ENCODE measurements at regions not wholly inside any gene's neighbourhood (a gene's known extent, or its start where the extent isn't known, plus 50 kb on each side); places are given as distances from the start of the nearest gene placed in this dataset.

DNA sequence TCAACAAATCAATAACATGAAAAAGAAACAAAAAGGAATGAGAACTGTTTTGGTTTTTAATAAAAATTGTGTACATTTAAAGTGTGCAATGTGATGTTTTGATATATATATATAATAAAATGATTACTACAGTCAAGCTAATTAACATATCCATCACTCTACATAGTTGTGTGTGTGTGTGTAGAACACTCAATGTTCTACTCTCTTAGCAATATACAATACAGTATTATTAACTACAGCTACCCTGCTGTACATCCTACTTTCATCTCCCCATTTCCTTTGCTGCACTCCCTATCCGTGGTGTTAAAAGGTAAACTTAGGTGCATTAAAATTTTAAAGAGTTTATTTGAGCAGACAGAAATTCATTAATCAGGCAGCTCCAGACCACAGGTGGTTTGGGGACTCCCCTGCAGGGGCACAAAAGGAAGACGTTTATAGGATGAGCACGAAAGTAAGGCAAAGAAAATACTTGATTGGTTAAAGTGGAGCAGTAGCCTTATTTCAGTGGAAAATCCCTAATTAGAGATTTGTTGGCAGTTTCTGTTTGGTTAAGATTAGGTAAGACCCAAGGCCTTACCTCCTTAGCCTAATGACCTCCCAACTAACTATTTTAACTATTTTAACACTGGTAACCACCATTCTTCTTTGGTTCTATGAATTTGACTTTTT is 61.8 kb upstream of the SNRK start:
- H3K4me3 ChIP-seq (replicated peaks; ENCODE audit: insufficient read depth, low read length), result no peak overlapping the region
- no peaks in the 10 kb centered on the region for H3K27me3 ChIP-seq (ENCODE audit: insufficient read depth, poor library complexity, severe bottlenecking)
- TF ChIP-seq GABPA (IDR thresholded peaks at IDR 0.05; ENCODE audit: low read depth) (no peak), POLR2AphosphoS5 (IDR thresholded peaks at IDR 0.05; ENCODE audit: low read depth) (no peak), SPI1 (IDR thresholded peaks at IDR 0.05; ENCODE audit: borderline replicate concordance, low read depth) (no peak)
- TF ChIP-seq, protein P1, sequence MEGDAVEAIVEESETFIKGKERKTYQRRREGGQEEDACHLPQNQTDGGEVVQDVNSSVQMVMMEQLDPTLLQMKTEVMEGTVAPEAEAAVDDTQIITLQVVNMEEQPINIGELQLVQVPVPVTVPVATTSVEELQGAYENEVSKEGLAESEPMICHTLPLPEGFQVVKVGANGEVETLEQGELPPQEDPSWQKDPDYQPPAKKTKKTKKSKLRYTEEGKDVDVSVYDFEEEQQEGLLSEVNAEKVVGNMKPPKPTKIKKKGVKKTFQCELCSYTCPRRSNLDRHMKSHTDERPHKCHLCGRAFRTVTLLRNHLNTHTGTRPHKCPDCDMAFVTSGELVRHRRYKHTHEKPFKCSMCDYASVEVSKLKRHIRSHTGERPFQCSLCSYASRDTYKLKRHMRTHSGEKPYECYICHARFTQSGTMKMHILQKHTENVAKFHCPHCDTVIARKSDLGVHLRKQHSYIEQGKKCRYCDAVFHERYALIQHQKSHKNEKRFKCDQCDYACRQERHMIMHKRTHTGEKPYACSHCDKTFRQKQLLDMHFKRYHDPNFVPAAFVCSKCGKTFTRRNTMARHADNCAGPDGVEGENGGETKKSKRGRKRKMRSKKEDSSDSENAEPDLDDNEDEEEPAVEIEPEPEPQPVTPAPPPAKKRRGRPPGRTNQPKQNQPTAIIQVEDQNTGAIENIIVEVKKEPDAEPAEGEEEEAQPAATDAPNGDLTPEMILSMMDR (IDR thresholded peaks at IDR 0.05; ENCODE audit: insufficient read depth, low read length), result no peak
- TF ChIP-seq, protein P2, sequence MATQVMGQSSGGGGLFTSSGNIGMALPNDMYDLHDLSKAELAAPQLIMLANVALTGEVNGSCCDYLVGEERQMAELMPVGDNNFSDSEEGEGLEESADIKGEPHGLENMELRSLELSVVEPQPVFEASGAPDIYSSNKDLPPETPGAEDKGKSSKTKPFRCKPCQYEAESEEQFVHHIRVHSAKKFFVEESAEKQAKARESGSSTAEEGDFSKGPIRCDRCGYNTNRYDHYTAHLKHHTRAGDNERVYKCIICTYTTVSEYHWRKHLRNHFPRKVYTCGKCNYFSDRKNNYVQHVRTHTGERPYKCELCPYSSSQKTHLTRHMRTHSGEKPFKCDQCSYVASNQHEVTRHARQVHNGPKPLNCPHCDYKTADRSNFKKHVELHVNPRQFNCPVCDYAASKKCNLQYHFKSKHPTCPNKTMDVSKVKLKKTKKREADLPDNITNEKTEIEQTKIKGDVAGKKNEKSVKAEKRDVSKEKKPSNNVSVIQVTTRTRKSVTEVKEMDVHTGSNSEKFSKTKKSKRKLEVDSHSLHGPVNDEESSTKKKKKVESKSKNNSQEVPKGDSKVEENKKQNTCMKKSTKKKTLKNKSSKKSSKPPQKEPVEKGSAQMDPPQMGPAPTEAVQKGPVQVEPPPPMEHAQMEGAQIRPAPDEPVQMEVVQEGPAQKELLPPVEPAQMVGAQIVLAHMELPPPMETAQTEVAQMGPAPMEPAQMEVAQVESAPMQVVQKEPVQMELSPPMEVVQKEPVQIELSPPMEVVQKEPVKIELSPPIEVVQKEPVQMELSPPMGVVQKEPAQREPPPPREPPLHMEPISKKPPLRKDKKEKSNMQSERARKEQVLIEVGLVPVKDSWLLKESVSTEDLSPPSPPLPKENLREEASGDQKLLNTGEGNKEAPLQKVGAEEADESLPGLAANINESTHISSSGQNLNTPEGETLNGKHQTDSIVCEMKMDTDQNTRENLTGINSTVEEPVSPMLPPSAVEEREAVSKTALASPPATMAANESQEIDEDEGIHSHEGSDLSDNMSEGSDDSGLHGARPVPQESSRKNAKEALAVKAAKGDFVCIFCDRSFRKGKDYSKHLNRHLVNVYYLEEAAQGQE (IDR thresholded peaks at IDR 0.05; ENCODE audit: insufficient replicate concordance, low read depth), result no peak
- H3K27ac ChIP-seq (replicated peaks), result no peak overlapping the region
- DNase-seq (ENCODE audit: low read depth in 1 of 2, low spot score in 1 of 2), result no peak

DNA sequence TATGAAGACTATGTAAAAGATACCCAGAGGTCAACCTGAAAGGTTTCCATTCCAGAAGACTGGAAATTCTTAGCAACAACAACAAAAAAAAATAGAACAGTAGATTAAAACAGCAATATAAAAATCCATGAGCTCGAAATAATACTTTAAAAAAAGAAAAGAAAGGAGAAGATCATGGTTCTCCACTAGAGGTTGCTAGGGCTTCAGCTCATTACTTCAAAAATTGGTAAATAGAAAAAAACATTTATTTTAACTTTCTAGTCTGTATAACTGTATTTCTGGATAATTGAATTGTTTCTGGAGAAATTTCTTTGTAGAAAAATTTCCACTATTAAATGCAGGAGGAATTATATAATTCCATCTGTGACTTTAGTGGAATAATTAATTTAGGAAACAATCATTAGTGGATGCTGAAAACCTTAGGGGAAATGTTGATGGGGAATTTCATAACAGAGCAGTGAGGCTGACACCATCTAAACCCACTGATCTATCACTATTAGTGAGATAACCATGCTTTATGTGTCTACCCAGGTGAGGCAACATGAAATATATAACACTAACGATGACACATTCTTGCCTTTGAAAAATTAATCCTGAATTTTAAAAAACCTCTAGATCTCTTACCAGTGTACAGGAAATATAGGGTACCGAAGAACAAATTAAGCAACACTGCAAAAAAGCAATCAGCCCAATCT is 62.5 kb upstream of the SNRK start:
- TF ChIP-seq, protein P2 (IDR thresholded peaks at IDR 0.05; ENCODE audit: insufficient replicate concordance, low read depth), result no peak
- TF ChIP-seq, protein P1 (IDR thresholded peaks at IDR 0.05; ENCODE audit: insufficient read depth, low read length), result no peak
- TF ChIP-seq POLR2AphosphoS5 (IDR thresholded peaks at IDR 0.05; ENCODE audit: low read depth), result no peak
- TF ChIP-seq SPI1 (IDR thresholded peaks at IDR 0.05; ENCODE audit: borderline replicate concordance, low read depth), result no peak
- TF ChIP-seq GABPA (IDR thresholded peaks at IDR 0.05; ENCODE audit: low read depth), result no peak
- no peak overlapping the region for H3K4me3 ChIP-seq (replicated peaks; ENCODE audit: insufficient read depth, low read length)
- no peak for DNase-seq (ENCODE audit: low read depth in 1 of 2, low spot score in 1 of 2)
- H3K27ac ChIP-seq (replicated peaks), result no peak overlapping the region
- H3K27me3 ChIP-seq (ENCODE audit: insufficient read depth, poor library complexity, severe bottlenecking), result no peaks in the 10 kb centered on the region

DNA sequence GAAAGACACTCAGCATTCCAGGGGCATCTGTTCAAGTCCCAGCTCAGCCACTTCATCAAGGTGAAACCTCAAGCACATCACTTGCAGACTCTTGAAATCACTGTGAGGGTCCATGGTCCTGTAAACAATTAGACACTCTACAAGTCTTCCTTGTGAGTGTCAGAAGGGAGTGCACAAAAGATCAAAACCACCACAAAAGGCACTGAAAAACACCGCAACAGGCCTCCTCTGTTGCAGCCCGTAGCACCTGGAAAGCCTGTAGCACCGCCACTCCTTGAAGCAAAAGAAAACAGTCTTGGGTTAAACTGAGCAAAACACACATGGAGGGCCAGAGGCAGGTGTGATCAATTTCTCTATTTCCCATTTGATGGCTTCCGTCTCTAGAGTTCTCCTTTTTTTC is 63.8 kb upstream of the SNRK start:
- TF ChIP-seq GABPA (IDR thresholded peaks at IDR 0.05; ENCODE audit: low read depth) (no peak), SPI1 (IDR thresholded peaks at IDR 0.05; ENCODE audit: borderline replicate concordance, low read depth) (no peak)
- TF ChIP-seq, protein P2 (IDR thresholded peaks at IDR 0.05; ENCODE audit: insufficient replicate concordance, low read depth), result no peak
- H3K27me3 ChIP-seq (ENCODE audit: insufficient read depth, poor library complexity, severe bottlenecking), result no peaks in the 10 kb centered on the region
- H3K27ac ChIP-seq (replicated peaks), result no peak overlapping the region
- DNase-seq (ENCODE audit: low read depth in 1 of 2, low spot score in 1 of 2), result no peak
- no peak overlapping the region for H3K4me3 ChIP-seq (replicated peaks; ENCODE audit: insufficient read depth, low read length)

Data from HL-60 (cell line).